ENCODE measurements at regions not wholly inside any gene's neighbourhood (a gene's known extent, or its start where the extent isn't known, plus 50 kb on each side); places are given as distances from the start of the nearest gene placed in this dataset.

DNA sequence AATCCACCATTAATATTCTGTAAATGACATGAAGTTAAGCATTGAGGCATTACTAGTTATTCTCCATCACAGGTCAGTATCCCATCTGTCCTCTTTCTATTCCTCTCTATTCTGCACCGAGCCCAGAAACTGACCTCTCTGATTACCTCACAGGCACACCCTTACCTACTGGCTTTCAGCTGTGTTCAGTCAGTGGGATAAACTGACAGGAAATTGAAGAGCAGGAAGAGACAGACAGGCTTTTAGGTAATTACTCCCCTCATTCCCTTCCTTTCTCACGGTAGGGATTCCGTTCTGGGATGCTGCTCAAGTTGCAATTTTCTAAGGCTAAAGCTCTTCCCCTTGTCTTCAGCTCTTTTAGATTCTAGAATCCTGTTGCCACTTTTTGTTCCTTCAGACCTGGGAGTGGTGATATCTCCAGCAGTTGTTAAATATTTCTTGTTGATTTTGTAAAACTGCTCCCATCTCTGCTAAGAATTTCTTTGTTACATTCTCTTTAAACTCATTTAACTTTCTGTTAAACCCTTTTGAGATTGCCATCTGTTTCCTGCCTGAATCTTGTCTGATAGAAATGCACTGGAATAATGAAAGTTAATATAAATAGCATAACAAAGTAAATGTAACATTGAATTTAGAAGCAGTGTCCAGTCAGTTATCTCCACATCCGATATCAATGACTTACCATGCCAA, 1063.4 kb downstream of the PLA2G4A start:
- Mint-ChIP-seq H3K36me3 (no peaks in the 10 kb centered on the region), H3K27me3 (no peaks in the 10 kb centered on the region), H3K4me3 (no peak overlapping the region), H3K4me1 (no peaks in the 10 kb centered on the region), H3K27ac (no peak overlapping the region), H3K9me3 (peaks cover 2% of the 10 kb centered on the region)
- DNase-seq: no peak

DNA sequence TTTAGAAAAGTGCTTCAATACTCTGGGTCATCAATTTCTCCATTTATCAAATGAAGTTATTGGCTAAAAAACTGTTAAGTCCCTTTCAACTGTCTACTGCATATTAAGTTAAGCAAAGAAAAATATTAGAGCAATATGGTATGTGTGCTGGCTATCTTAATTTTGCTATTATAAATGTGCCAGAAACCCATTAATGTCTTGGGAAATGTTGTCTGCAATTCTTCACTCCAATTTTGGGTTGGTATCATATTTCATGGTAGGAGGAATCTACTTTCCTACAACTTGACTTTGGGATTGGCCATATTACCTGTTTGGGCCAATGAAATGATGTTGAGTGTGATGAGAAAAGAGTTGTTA, 1063.9 kb downstream of the PLA2G4A start:
- no peak overlapping the region for H3K27ac Mint-ChIP-seq

DNA sequence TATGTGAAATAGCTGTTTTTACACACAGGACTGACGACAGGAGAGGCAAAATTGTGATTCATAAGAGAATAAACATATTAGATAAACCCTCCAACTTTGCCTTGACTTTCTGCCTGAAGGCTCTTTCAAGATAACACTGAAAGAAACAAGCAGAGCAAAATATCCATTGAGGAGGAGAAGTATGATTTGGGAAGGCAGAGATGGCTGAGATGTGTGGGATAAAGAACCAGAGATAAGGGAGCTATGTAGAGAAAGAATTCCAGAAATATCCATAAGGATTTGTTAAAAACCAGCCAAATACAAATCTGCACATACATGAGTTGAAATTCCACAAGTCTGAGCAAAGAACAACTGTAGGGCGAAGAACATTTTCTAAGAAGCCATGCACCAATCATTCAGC, 1064.7 kb downstream of the PLA2G4A start:
- H3K36me3 Mint-ChIP-seq: no peaks in the 10 kb centered on the region
- H3K27ac Mint-ChIP-seq: no peak overlapping the region
- no peak overlapping the region for H3K4me3 Mint-ChIP-seq
- H3K4me1 Mint-ChIP-seq: no peaks in the 10 kb centered on the region
- peaks cover 2% of the 10 kb centered on the region for H3K9me3 Mint-ChIP-seq
- H3K27me3 Mint-ChIP-seq: no peaks in the 10 kb centered on the region
- DNase-seq: no peak

More for the DNA sequence above, 1063.9 kb downstream of the PLA2G4A start:
- Mint-ChIP-seq H3K27me3 (no peaks in the 10 kb centered on the region), H3K36me3 (no peaks in the 10 kb centered on the region), H3K4me1 (no peaks in the 10 kb centered on the region), H3K9me3 (peaks cover 2% of the 10 kb centered on the region), H3K4me3 (no peak overlapping the region)
- DNase-seq: no peak

DNA sequence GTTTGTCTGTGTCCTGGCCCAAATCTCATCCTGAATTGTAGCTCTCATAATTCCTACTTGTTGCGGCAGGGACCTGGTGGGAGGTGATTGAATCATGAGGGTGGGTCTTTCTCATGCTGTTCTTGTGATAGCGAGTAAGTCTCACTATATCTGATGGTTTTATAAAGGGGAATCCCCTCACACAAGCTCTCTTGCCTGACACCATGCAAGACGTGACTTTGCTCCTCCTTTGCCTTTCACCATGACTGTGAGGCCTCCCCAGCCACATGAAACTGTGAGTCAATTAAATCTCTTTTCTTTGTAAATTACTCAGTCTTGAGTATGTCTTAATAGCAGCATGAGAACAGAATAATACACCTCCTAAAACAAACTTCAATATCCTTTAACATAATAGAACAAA, 1065.6 kb downstream of the PLA2G4A start:
- H3K9me3 Mint-ChIP-seq: peaks cover 2% of the 10 kb centered on the region
- no peaks in the 10 kb centered on the region for H3K36me3 Mint-ChIP-seq
- DNase-seq: no peak
- H3K27ac Mint-ChIP-seq: no peak overlapping the region
- H3K4me3 Mint-ChIP-seq: no peak overlapping the region
- no peaks in the 10 kb centered on the region for H3K27me3 Mint-ChIP-seq
- no peaks in the 10 kb centered on the region for H3K4me1 Mint-ChIP-seq

DNA sequence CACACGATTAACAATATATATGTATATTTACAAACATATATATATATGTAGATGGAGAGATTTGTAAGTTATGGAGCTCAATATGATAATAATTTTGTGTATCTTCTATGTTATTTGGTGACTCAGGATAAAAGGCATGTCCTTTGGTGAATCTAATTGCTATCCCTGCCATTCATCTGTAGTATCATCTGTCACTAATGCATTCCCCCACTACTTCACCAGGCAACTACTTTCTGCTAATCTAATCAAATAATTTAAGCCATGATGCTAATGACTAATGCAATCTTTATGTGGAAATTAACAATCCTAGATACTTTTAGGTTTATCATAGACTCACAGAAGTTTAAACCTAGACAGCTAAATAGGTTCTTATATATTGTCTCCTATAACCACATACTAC, 1074.5 kb downstream of the PLA2G4A start:
- Mint-ChIP-seq H3K27ac (no peak overlapping the region), H3K27me3 (no peaks in the 10 kb centered on the region), H3K9me3 (peaks cover 2% of the 10 kb centered on the region), H3K4me3 (no peak overlapping the region), H3K4me1 (no peaks in the 10 kb centered on the region), H3K36me3 (no peaks in the 10 kb centered on the region)
- no peak for DNase-seq

DNA sequence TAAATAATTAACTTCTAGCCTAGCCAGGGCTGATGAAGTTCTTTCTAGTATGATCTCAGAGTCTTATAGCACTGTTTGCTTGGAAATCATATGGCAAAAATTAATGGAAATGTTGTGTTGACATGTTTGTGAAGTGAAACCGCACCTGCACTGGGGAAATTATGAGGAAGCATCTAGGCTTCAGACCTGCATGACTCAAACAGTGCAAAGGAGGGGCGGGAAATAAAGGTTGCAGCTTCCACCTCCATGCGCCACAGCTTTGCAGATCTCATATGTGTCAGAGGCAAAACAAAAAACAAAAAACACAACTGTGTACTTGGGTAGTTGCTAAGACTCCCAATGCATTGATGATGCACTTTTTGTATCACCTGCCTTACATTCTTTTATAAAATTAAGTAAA, 1080.6 kb downstream of the PLA2G4A start:
- peaks cover 2% of the 10 kb centered on the region for H3K9me3 Mint-ChIP-seq
- no peak overlapping the region for H3K4me3 Mint-ChIP-seq
- H3K4me1 Mint-ChIP-seq: no peaks in the 10 kb centered on the region
- no peak overlapping the region for H3K27ac Mint-ChIP-seq
- no peak for DNase-seq
- no peaks in the 10 kb centered on the region for H3K27me3 Mint-ChIP-seq
- no peaks in the 10 kb centered on the region for H3K36me3 Mint-ChIP-seq

DNA sequence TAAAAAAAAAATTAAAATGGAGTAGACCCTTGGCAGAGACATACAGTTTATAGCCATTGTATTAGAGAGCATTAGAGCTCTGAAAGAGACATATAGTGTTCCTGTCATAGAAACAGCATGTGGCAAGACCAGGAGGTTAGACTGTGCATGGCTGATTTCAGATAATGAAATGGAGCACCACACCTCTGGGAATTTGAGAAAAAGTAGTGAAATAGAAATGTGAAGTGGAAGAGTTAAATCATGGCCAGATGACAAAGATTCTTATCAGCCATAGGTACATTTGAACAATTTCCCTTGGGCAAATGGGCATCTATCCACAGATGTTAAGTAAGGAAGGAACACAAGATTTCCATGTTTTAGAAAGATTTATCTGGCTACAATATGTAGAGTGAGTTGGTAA, 1083.1 kb downstream of the PLA2G4A start:
- H3K4me1 Mint-ChIP-seq: no peaks in the 10 kb centered on the region
- no peak overlapping the region for H3K27ac Mint-ChIP-seq
- no peak overlapping the region for H3K4me3 Mint-ChIP-seq
- H3K36me3 Mint-ChIP-seq: no peaks in the 10 kb centered on the region
- no peak for DNase-seq
- H3K27me3 Mint-ChIP-seq: no peaks in the 10 kb centered on the region
- H3K9me3 Mint-ChIP-seq: peaks cover 2% of the 10 kb centered on the region

DNA sequence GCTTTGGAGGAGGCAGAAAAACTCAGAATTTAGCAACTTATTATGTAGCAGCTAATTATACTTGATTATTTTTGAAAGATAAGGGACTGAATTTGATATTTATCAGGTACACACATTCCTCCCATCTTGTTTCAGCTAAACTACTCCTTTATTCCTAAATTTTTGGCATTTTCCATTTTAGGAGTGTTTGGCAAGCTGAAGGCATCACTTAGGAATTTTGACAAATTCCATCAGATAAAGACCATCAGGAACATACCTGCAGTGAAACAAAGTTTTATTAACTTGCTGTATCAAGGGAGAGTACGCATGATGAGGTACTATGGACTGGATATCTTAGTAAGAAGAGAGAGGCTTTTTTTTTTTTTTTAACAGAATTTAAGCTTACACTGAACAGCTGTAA, 1092.2 kb downstream of the PLA2G4A start:
- Mint-ChIP-seq H3K36me3 (no peaks in the 10 kb centered on the region), H3K4me1 (no peaks in the 10 kb centered on the region), H3K9me3 (no peaks in the 10 kb centered on the region), H3K27me3 (no peaks in the 10 kb centered on the region), H3K27ac (no peak overlapping the region), H3K4me3 (no peak overlapping the region)
- DNase-seq: no peak

DNA sequence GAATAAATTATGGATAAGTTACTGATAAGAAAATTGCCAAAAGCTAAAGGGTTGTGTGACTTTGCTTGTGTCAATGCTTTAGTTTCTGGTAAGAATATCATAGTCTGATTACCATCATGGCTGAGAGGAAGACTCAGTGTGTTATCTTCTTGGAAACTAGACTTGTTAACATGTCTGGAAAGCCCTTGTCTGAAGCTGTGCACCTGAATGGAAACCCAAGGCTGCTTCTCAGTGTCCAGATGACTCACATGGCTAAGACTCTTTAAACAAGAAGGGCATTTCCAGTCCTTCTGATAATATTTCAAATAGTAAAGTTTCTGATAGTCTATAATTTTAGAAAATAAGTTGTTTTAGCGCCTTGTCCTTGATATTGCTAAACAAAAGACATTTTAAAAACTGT, 1092.7 kb downstream of the PLA2G4A start:
- Mint-ChIP-seq H3K27me3 (no peaks in the 10 kb centered on the region), H3K9me3 (no peaks in the 10 kb centered on the region), H3K27ac (no peak overlapping the region), H3K4me1 (no peaks in the 10 kb centered on the region), H3K4me3 (no peak overlapping the region), H3K36me3 (no peaks in the 10 kb centered on the region)
- no peak for DNase-seq

DNA sequence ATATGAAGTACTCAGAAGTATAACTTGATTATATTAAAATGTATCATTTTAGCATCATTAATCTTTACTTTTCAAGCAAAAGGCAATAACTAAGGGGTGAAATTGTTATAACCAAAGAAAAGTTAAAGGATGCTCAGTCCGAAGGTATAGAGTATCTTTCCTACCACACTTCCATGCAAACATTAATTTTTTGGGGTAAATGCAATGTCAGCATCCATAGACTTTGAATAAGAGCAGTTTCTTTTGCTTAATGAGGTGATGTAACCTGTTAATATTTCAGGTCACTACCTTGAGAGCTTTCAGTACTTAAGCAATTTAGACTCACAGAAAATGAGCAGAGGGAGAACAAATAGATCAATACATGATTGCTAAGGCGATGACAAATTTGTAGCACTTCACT, 1093.5 kb downstream of the PLA2G4A start:
- H3K9me3 Mint-ChIP-seq: peaks cover 2% of the 10 kb centered on the region

DNA sequence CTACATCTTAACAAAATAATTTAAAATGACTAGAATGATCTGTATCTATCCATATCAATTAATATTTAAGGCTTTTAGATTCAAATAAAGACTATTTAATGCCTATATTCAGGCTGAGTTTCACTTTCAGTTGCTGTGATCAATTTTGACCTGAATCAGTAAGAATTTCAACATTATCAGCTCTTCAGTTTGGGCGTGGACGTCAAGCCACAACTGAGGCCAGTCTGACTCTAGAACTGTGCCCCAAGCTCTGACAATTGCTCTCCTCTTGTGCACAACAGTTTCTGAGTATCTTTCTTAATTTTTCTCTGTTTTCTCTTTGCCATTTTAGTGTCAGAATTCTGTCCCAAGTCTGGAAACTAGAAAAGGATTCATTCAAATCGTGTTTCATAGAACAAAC, 1095.5 kb downstream of the PLA2G4A start:
- no peak overlapping the region for H3K27ac Mint-ChIP-seq
- peaks cover 2% of the 10 kb centered on the region for H3K9me3 Mint-ChIP-seq
- no peak for DNase-seq
- H3K27me3 Mint-ChIP-seq: no peaks in the 10 kb centered on the region
- H3K4me1 Mint-ChIP-seq: no peaks in the 10 kb centered on the region
- H3K4me3 Mint-ChIP-seq: no peak overlapping the region
- H3K36me3 Mint-ChIP-seq: no peaks in the 10 kb centered on the region

More for the DNA sequence above, 1093.5 kb downstream of the PLA2G4A start:
- DNase-seq: no peak
- Mint-ChIP-seq H3K36me3 (no peaks in the 10 kb centered on the region), H3K27me3 (no peaks in the 10 kb centered on the region), H3K27ac (no peak overlapping the region), H3K4me3 (no peak overlapping the region), H3K4me1 (no peaks in the 10 kb centered on the region)

DNA sequence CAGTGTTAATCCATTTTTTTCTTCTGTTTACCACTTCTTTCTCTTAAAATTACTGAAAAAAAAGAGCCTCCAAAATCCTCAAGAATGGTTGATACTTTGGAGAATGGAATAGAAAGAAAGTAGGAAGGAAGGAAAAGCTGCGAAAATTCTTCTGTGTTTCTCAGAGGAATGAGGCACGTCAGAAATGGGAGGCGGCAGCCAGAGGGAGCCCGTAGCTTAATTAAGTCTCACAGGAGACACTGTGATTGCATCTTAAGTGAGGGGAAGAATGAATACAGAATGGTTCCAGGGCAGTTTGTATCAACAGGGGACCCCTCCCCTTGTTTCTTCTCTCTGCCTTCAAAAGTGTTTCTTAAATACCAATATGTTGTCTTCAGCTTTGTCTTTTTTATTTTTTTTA, 1099.5 kb downstream of the PLA2G4A start:
- peaks cover 2% of the 10 kb centered on the region for H3K9me3 Mint-ChIP-seq
- no peaks in the 10 kb centered on the region for H3K4me1 Mint-ChIP-seq
- no peak for DNase-seq
- no peak overlapping the region for H3K27ac Mint-ChIP-seq
- H3K36me3 Mint-ChIP-seq: no peaks in the 10 kb centered on the region
- H3K27me3 Mint-ChIP-seq: no peaks in the 10 kb centered on the region
- H3K4me3 Mint-ChIP-seq: no peak overlapping the region

DNA sequence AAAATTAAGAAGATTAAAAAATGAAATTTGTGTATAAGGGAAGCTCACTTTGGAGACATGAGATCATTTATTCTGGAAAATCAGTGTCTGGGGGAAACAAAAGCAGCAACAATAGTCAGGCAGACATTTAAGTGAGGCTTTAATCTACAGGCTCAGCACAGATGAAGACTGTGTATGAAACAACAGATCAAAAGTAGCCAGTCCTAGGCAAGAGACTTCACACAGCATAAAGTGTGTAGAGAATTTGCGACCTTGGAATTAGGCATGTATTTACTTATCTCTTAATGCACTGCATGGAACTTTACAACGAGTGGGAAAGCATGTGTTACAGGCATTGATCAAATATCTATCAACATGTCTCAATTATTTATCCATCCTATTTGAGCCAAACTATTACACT, 1099.9 kb downstream of the PLA2G4A start:
- Mint-ChIP-seq H3K9me3 (peaks cover 2% of the 10 kb centered on the region), H3K36me3 (no peaks in the 10 kb centered on the region), H3K4me3 (no peak overlapping the region)

DNA sequence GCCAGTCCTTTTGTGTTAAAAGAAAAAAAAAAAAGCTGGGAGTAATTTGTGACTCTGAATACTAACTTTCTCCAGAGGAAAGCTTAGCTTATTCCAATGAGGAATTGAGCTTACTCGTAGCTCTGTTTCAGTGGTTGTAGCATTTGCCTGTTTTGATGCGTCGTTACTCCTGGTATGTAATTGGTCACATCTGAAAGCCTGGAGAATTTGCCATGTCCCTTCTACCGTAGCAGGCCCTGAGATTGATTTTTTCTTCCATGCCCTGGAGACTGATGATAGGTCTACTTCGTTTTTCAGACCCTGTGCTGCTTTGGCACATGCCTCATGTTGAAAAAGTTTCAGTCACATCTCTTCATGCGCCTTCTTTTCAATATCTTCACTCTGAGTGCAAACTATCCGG, 1103.0 kb downstream of the PLA2G4A start:
- Mint-ChIP-seq H3K4me3 (no peak overlapping the region), H3K27ac (no peak overlapping the region), H3K27me3 (no peaks in the 10 kb centered on the region), H3K9me3 (peaks cover 5% of the 10 kb centered on the region), H3K36me3 (no peaks in the 10 kb centered on the region), H3K4me1 (no peaks in the 10 kb centered on the region)
- DNase-seq: no peak

More for the DNA sequence above, 1099.9 kb downstream of the PLA2G4A start:
- no peak overlapping the region for H3K27ac Mint-ChIP-seq
- no peaks in the 10 kb centered on the region for H3K4me1 Mint-ChIP-seq
- no peak for DNase-seq
- no peaks in the 10 kb centered on the region for H3K27me3 Mint-ChIP-seq

DNA sequence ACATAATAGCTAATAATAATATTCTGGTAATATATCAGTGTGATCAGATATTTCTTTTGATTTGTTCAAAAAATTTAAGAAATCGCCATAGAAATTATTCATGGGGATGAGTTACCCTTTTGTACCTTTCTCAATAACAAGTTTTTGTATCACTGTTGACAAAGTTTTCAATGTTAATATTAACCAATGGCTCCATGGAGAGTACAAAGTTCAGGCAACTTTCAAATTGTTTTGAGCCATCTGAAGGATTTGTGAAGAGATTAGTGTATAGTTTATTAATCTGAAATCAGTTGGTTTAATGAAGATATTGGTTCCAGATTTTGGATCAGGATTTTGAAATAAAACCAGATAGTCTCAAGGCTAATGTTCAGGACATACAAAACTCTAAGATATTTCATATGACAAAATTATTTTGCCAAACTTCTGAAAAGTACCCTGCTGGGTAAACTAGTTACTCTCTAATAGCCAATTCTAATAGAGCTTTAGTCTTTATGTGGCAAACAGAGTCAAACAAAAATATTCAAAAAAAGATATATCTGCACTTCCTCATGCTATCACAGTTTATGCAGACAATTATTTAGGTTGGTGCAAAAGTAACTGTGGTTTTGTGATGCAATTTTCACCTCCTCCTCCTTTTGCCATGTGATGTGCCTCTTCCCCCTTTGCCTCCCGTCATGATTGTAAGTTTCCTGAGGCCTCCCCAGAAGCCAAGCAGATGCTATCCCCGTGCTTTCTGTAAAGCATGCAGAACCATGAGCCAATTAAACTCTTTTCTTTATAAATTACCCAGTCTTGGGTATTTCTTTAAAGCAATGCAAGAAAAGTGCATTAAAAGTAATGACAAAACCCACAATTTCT, 1105.0 kb downstream of the PLA2G4A start:
- H3K27ac Mint-ChIP-seq: no peak overlapping the region
- H3K4me1 Mint-ChIP-seq: no peaks in the 10 kb centered on the region
- no peak for DNase-seq
- H3K4me3 Mint-ChIP-seq: no peak overlapping the region
- peaks cover 3% of the 10 kb centered on the region for H3K9me3 Mint-ChIP-seq
- no peaks in the 10 kb centered on the region for H3K27me3 Mint-ChIP-seq
- H3K36me3 Mint-ChIP-seq: no peaks in the 10 kb centered on the region

DNA sequence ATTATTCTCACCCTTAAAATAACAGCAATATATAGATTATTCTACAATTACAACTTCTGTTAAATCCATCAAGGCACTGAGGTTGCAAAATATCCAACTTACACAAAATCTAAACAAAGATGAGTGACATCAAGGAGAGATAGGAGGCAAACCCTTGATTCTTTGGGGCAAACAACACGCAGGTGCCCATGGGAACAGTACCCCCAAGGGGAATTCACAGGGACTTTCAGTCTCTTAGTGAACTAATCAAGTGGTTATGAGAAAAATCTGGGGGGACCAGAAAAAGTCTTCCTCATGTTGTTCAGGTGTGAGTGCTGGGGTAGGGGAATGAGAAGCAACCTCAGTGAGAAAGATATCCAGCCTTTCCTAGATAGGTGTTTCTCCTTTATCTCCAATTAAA, 1107.9 kb downstream of the PLA2G4A start:
- Mint-ChIP-seq H3K36me3 (no peaks in the 10 kb centered on the region), H3K4me1 (no peaks in the 10 kb centered on the region), H3K27me3 (no peaks in the 10 kb centered on the region), H3K9me3 (peaks cover 6% of the 10 kb centered on the region), H3K27ac (no peak overlapping the region), H3K4me3 (no peak overlapping the region)
- no peak for DNase-seq

Data from activated naive CD8-positive, alpha-beta T cell treated with anti-CD3 and anti-CD28 coated beads for 36 hours (primary cell).